ENCODE measurements at regions not wholly inside any gene's neighbourhood (a gene's known extent, or its start where the extent isn't known, plus 50 kb on each side); places are given as distances from the start of the nearest gene placed in this dataset.

- Histone ChIP-seq H3K4me1 (ENCODE audit: control insufficient read depth in 1 of 2, insufficient read depth in 2 of 2, low read length in 2 of 2) (peaks cover 0 to 9% of the 10 kb centered on the region in 2 experiments; a peak in 1 of 4 replicates), H3K9me3 (ENCODE audit: control insufficient read depth in 1 of 2, insufficient read depth in 1 of 2, low read depth in 1 of 2, low read length in 2 of 2) (no peaks in the 10 kb centered on the region), H3K79me2 (ENCODE audit: insufficient read depth, low read length) (no peaks in the 10 kb centered on the region), H3K4me3 (replicated peaks in 1 of 2; ENCODE audit: low read depth in 1 of 2, low read length in 2 of 2) (no peak overlapping the region), H3K4me2 (ENCODE audit: low read length) (no peak overlapping the region), H4K20me1 (ENCODE audit: insufficient read depth) (no peaks in the 10 kb centered on the region), H2AFZ (ENCODE audit: low read depth, low read length, poor library complexity, severe bottlenecking) (no peak overlapping the region), H3K9me2 (ENCODE audit: insufficient read depth) (no peaks in the 10 kb centered on the region), H3K27ac (ENCODE audit: low read depth, low read length) (no peak overlapping the region), H3K27me3 (ENCODE audit: insufficient read depth, low read length) (no peaks in the 10 kb centered on the region), H3K9ac (ENCODE audit: low read length) (no peak overlapping the region), H3K36me3 (ENCODE audit: control insufficient read depth in 1 of 2, insufficient read depth in 2 of 2, low read length in 2 of 2) (no peaks in the 10 kb centered on the region)
- RAD21 ChIA-PET (ENCODE audit: low non-redundant PET in 1 of 2, low total read pairs in 2 of 2, uncharacterized antibody in 2 of 2, unreplicated experiment in 2 of 2) = no interaction called here
- DNase-seq (ENCODE audit: low read depth, low spot score) = no peak
- no TSS peak for BruUV-seq (replicated peaks)
- ATAC-seq = no peak
- no peak for TF ChIP-seq FOSL1 (IDR thresholded peaks at IDR 0.05; ENCODE audit: low read depth)
- no peak for TF ChIP-seq CTCF (IDR thresholded peaks at IDR 0.05 in 2 of 3, conservative IDR thresholded peaks at IDR 0.05 in 1 of 3; ENCODE audit: borderline replicate concordance in 1 of 3, insufficient read depth in 1 of 3, low read depth in 2 of 3, low read length in 2 of 3)
- no peak for TF ChIP-seq YY1 (IDR thresholded peaks at IDR 0.05; ENCODE audit: extremely low read depth, insufficient replicate concordance, low read depth, low read length)
- no peak for TF ChIP-seq EGR1 (IDR thresholded peaks at IDR 0.05; ENCODE audit: low read depth)
- TF ChIP-seq EZH2phosphoT487 (IDR thresholded peaks at IDR 0.05; ENCODE audit: borderline replicate concordance) = no peak
- TF ChIP-seq ZBTB33 (IDR thresholded peaks at IDR 0.05; ENCODE audit: extremely low read depth, insufficient replicate concordance, low read length) = no peak
- no peak for TF ChIP-seq TCF7L2 (IDR thresholded peaks at IDR 0.05; ENCODE audit: borderline replicate concordance, extremely low read depth, insufficient read depth, insufficient read length)
- no peak for TF ChIP-seq RAD21 (IDR thresholded peaks at IDR 0.05; ENCODE audit: low read depth)
- TF ChIP-seq SP1 (IDR thresholded peaks at IDR 0.05; ENCODE audit: low read depth) = no peak
- no peak for TF ChIP-seq JUND (IDR thresholded peaks at IDR 0.05)
- no peak for TF ChIP-seq SRF (IDR thresholded peaks at IDR 0.05; ENCODE audit: low read depth)
- no peak for TF ChIP-seq MAX (IDR thresholded peaks at IDR 0.05)
- no peak for TF ChIP-seq SIN3A (IDR thresholded peaks at IDR 0.05; ENCODE audit: low read depth)
- no peak for TF ChIP-seq ZNF274 (IDR thresholded peaks at IDR 0.05; ENCODE audit: low read depth, low read length)
- no peak for TF ChIP-seq ZFX (IDR thresholded peaks at IDR 0.05)
- TF ChIP-seq ELF1 (IDR thresholded peaks at IDR 0.05; ENCODE audit: borderline replicate concordance, low read depth) = no peak
- TF ChIP-seq CEBPB (IDR thresholded peaks at IDR 0.05; ENCODE audit: low read depth) = no peak
- POLR2A ChIA-PET = no interaction called here
- intact Hi-C loops (cut with micrococcal nuclease) = no loop called here
- CTCF ChIA-PET = no interaction called here
Observed at GRCh38 chr1:221813887-221814286, 72.0 kb upstream of the DUSP10 start.

Data from HCT116 (cell line).